Activated gamma-delta T cell treated with anti-CD3 and anti-CD28 coated beads, Interleukin-2, amount 50 U/mL, for 16 hours (primary cell): ENCODE measurements at regions not wholly inside any gene's neighbourhood (a gene's known extent, or its start where the extent isn't known, plus 50 kb on each side); places are given as distances from the start of the nearest gene placed in this dataset.
A peak's percentile ranks its signal among the peaks of the same experiment; 100 is the strongest.
"Not testable (repeated sequence)": the region's sequence is repeated elsewhere in the genome, so short reads cannot be mapped to it uniquely, and the experiment has no call there.

Experiments used
- DNase-seq: peaks from one replicate; pipeline ENCODE4 v3.0.0-alpha.2; 2020; ENCODE audit warnings: low read depth

DNA sequence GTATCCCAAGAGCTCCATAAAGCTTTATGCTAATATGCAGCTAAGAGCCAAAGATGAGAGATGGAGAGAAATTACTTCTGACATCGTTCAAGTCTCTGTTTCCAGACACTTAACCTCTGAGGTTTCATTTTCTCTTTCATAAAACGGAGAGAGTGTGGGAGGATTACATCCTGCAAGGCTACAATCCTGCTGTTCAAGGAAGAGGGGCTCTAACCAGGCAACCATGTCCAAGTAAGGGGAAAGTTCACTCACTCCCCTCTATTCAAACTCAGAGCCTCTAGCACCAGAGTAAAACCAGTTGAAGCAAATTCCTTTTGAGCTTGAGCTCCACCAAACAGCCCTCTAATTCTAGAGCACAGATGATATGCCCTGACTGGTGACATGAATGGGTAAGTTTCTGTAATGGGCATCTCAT lies 397.4 kb downstream of the NPIPA8 start:
- DNase-seq = no peak

DNA sequence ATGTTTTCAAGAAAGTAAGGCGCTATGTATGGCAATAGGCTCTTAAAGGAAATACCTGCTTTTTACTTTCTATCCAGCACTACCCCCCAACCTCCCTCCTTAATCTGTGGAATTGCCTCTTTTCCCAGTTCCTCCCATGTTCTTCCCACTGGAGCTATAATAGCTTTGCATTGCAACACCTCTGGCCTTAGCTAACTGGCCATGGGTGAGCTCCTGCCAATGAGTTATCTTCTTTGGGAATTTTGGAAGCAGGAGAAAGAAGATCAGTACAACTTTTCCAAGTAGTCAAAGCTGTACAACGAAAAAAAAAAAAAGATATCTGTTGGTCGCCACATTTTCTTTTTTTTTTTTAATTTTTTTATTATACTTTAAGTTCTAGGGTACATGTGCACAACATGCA lies 398.0 kb downstream of the NPIPA8 start:
- no peak for DNase-seq

DNA sequence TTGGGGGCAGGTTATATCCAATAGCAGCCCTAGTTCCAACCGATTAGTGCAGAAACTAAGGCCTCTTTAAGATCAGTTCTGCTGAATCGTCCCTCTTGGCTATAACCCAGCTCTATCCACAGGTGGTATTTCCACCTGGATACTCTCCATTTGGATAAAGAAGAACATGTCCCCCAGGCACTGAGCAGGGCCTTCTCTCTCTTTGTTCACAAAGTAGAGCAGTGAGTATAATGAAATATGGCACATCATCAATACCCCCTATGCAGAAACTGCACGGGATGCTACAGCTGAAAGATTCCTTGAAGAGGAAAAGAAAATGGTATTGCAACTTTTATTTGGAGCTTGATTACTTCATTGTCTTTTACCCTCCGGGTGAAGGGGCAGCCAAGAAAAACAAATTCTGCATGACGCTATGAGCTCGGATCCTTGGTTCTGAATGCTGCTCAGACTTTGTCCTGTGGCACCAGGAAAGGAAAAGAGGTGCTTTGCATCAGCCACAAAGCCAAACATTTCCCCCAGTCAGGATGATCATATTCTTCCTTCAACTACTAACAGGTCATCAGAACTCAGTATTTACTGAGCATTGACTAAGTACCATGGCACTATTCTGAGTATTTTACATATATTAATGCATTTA lies 399.7 kb downstream of the NPIPA8 start:
- DNase-seq = no peak

DNA sequence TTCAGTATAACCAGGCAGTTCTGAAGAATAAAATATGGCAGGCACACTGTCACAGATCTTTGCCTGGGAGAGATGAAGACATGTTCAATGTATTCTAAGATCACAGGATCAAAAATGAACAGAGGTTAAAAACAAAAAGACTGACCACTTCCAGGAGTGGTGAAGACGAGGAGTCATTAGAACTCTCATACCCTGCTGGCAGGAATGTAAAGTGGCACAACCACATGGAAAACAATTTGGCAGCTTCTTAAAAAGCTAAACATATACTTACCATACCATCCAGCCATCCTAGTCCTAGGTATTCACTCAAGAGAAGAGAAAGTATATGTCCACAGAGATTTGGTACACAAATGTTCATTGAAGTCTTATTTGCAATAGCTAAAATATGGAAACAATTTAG lies 406.3 kb downstream of the NPIPA8 start:
- no peak for DNase-seq

DNA sequence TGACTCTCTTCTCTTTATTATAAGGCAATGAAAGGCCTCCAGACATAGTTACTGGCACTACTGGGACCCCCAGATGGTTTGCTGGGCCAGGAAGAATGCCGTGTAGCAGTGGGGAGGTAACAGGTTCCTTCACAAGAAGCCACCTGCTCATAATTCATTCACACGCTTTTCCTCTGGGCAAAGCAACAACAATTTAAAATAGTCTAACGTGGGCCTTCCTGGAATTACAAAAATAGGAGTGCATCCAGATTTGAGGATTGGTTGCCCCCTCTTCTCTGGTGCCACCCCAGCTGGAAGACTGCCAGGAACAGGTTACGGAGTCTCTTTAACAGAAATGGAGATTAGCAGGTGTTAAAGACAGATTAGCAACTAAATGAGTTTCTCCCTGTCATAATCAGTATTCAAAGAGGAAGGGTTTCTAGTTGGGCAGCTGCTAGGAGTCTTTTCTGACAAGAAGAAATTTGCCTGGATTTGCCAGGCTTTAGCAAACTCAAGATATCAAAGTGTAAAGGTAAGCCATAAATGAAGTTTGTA lies 409.6 kb downstream of the NPIPA8 start:
- no peak for DNase-seq

DNA sequence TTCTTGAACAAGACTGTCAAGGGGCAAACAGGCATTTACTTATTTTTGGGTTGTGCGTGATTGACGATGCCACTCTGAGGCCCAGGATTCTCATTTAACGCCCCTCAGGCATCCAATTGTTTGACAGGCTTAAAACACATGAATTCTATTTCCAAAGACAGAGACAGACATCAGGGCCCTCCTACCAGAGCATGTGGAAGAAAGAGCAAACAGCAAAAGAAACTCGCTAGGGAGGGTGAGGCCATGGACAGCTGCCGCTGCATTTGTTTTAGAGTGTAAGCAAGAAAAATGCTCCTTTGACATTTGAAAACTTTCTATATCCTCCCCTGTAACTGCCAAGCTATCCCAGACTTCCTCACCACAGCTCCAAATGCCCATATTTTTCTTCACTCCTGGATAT lies 410.1 kb downstream of the NPIPA8 start:
- DNase-seq = no peak

DNA sequence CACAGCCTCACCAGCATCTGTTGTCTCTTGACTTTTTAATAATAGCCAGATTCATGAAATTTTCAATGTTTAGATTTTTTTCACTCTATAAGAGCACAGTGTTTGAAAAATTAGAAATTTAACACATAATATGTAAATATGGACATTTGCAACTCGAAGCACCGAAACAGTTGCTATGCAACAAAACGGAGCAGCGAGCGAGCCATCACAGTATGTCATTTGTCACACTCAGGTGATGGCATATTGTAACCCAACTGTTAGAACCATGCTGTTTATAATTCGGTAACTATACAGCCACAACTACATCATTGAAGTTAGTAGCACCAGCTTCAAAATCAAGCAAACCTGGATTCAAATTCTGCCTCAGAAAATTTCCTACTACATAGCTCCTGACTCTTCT lies 410.8 kb downstream of the NPIPA8 start:
- no peak for DNase-seq

DNA sequence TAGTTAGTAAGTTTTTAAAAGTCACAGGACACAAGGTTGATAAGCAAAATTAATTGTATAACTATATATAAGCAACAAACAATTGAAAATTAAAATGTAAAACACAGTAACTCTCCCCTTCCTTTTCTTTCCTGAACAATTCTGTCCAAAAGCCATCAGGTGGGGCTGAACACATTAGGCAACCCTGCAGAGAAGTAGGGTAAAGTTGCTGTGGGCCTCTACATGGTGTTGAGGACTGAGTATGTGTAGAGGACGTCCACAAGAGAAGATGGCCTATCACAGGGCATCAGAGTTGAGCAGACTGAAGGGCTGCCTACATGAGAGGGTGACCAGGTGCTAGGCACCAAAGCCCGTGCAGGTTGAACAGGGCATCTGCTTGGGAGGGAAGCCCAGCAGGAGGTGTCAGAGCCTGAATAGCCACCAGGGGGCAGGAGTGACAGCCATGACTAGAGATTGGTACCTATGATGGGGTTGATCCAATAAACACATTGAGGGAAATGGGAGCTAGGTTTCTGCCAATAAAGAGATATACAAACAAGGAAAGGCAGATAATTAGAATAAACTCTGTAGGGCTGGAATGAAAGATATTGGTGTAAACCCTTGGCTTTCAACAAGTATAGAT lies 415.1 kb downstream of the NPIPA8 start:
- DNase-seq = peak; percentile 1

DNA sequence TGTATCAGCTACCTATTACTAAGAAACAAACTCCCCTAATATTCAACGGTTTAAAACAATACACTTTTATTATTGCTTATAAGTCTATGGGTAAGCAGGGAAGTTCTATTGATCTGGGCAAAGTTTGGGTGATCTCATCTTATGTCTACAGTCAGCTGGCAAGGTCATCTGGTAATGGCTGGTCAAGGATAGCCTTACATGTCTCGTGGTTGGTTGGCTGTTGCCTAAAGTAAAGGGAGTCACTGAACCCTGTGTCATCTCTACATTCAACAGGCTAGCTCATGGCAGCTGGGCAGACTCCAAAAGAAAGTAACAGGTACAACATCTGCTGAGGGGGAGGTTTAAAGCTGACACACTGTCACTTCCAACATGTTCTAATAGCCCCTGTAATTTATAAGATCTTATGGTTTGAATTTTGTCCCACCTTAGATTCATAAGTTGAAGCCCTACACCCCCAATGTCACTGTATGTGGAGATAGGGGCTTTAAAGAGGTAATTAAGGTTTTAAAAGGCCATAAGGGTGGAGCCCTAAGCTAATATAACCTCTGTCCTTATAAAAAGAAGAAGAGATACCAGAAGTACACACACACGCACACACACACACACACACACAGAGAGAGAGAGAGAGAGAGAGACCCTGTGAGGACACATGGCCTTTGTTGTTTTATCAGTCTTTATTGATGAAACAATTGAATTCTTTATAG lies 419.1 kb downstream of the NPIPA8 start:
- DNase-seq = no peak

DNA sequence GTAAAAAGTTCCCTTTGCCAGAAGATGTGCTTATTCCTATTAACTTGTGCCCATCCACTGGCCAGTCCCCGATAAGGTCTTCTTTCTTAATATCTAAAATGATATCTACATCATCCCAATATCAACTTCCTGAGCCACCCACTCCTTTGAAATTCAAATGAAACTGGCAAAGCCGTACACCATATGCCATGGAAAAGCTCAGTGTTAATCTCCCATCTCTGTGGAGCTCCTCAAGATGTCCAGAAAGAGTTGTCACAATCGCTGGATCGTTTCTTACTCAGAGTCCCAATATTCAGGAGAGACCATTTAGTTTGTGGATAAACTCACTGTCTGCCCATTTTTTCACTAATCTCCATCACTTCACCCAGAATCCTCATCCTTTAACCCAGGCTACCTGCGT lies 420.7 kb downstream of the NPIPA8 start:
- DNase-seq = no peak

DNA sequence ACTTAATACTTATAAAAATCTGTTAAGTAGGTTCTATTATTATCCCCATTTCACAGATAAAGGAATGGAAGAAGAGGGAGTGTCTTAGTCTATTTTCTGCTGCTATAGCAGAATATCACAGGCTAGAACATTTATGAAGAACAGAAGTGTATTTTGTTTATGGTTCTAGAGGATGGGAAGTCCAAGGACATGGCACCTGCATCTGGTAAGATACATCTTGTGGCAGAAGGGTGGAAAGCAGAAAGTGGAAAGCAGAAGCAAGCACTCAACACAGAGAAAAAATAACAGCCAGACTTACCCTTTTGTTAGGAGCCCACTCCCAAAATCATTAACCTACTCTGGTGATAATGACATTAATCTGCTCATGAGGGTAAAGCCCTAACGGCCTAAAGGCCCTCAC lies 422.4 kb downstream of the NPIPA8 start:
- no peak for DNase-seq

DNA sequence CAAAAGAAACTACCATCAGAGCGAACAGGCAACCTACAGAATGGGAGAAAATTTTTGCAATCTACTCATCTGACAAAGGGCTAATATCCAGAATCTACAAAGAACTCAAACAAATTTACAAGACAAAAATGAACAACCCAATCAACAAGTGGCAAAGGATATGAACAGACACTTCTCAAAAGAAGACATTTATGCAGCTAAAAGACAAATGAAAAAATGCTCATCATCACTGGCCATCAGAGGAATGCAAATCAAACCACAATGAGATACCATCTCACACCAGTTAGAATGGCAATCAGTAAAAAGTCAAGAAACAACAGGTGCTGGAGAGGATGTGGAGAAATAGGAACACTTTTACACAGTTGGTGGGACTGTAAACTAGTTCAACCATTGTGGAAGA lies 425.0 kb downstream of the NPIPA8 start:
- not testable (repeated sequence) for DNase-seq

DNA sequence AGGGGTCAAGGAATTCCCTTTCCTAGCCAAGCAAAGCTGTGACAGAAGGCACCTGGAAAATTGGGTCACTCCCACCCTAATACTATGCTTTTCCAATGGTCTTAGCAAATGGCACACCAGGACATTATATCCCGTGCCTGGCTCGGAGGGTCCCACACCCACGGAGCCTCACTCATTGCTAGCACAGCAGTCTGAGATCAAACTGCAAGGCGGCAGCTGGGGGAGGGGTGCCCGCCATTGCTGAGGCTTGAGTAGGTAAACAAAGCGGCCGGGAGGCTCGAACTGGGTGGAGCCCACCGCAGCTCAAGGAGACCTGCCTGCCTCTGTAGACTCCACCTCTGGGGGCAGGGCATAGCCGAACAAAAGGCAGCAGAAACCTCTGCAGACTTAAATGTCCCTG lies 429.9 kb downstream of the NPIPA8 start:
- DNase-seq = not testable (repeated sequence)

DNA sequence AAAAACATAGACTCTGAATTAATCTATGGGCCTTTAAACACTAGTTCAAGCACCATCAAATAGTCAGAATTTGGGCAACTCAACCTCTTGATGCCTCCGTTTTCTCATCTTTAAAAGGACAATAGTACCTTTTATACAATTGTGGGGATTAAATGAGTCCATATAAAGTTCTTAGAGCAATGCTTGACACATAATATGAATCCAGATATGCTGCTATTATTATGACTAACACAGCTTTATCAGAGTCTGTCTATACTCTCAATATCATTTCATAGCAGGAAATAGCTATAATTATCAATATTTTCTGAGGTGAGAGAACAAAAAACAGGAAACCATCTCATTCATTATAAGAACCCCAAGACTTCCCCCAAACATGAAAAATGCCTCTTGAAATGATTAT lies 430.5 kb upstream of the XYLT1 start:
- DNase-seq = no peak

DNA sequence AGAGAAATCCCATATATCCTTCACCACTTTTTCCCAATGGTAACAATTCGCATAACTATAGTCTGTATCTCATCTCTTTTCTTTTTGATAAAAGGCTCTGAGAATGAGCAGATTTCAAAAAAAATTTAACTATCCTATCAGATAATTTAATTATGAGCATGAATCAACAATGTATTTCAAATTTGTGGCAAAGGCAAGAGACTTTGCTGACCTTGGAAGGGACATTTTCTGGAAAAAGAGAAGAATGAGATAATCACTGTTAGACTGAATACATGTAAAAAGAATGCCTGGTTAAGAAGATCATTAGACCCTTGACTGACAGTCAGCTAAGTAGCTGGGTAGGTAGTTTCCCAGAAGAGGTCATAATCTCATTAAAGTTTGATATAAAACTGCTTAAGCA lies 428.4 kb upstream of the XYLT1 start:
- no peak for DNase-seq

DNA sequence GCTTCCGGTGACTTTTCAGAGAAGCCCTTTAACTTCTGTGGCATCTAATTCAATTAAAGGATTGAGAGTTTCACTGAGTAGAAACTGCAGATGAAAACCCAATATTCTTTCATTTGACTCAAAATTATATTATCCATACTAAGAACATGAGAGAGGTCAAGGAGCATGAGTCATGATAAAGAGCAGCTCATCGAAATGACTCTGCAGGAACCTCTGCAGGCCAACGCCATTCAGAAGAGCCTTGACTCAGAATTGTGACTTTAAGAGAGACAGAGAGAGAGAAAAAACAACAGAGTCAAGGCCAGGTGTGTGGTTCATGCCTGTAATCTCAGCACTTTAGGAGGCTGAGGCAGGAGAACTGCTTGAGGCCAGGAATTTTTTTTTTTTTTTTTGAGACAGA lies 417.2 kb upstream of the XYLT1 start:
- no peak for DNase-seq

DNA sequence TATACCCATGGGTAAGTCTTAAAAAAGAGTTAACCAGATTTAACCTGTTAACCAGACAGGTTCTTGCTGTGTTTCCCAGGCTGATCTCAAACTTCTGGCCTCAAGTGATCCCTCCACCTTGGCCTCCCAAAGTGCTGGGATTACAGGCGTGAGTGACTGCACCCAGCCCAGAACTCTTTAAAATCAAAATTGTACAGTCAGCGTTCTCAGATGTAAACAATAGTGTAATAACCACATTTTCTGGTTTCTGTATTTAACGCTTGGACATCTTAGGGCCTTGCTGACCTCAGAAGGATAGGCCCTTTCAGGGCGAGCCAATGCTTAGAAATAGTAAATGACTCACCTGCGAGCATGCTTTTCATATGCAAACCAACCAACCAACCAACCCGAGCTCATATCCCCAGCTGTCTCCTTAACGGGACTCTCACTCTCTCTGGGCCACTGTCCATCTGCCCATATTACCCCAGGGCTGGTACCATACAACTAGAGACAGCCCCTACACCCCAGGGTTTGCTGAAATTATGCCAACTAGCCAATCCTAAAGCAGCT lies 415.0 kb upstream of the XYLT1 start:
- DNase-seq = no peak

DNA sequence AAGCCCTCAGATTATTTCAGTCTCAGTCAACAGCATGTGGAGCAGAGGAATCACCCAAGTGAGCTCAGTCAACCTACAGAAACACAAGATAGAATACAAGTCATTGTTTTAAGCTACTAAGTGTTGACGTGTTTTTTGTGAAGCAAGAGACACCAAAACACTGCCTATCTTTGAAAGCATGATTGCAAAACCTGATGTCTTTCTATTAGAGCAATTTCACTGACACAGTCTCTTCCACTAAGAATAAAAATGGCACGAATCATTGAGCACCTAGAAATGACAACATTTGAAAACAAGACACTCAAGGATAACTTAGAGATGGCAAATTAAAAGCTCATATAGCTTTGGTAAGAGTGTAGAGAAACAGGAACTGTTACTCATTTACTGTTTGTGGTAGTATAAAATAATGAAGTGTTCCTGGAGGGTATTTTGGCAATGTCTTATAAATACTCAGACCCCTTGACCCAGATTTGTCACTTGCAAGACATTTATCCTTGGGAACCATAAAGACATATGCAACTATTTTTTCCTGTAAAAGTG lies 407.1 kb upstream of the XYLT1 start:
- DNase-seq = no peak

DNA sequence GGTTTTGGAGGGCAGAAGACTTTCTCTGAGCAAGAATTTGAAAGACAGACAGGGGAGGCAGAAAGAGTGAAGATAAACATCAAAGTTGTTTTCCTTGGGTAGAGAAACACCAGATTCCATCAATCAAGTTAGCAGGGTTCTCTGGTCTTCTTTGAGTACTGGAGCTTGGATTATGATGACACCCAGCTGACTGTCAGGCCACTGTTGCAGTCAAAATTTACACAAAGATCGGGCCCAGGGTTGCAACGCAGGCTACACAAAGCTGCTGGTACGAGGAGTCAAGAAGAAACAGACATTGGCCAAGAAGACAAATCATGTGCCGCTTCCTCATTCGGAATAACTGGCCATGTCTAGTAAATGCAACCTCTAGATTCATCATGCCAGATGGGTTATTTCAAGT lies 396.2 kb upstream of the XYLT1 start:
- DNase-seq = no peak

DNA sequence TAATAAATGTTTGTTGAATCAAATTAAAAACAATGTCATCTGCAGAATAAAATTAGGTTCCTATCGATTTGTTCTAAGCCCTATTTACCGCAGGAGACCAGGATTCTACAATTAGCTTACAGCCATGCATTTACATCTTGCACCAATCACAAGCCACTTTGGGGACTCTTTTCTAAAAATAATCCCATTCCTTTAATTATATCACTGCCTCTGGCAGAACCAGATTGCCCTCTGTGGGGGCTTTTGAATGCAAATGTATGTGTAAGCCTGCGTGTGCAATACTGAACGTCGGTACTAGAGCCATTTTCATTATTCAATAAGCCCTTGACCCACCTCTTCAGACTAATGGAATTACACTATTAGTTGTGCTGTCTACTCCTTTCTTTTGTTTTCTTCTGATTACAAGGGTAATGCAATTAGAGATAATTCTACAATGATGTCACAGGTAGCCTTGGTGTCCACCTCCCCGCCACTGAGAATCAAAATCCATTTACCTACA lies 391.3 kb upstream of the XYLT1 start:
- DNase-seq = no peak

DNA sequence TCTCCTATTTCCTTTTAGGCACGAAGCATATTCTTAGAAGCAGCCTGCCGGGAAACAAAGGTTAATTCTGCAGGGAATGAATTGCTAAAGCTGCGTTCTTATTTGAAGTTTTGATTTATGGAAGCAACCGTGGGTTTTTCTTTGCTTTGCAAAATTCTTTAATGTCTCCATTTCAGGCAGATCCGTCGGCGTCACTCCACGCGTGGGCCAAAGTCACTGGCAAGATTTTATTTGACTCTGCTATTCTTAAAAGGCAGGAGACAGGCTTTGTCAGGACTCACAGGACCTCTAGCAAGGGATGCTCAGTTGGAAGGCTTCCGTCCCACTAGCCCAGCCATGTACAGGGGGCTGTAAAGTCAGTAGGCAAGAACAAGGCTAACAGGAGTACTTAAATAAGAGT lies 387.3 kb upstream of the XYLT1 start:
- DNase-seq = no peak

DNA sequence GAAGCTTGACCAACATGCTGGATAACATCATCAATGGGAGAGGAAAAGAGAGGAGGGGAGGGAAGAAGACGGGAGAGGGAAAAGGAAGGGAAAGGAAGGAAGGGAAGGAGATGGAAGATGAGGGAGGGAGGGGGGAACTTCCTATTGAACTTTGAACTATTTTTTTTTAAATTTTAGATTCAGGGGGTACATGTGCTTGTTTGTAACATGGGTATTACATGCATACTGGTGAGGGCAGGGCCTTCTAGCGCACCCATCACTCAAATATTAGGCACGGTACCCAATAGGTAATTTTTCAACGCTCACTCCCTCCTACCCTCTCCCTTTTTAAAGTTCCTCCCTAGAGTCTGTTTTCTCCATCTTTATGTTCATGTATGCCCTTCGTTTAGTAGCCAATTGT lies 383.2 kb upstream of the XYLT1 start:
- no peak for DNase-seq
